GM19351 (cell line): ENCODE measurements at regions not wholly inside any gene's neighbourhood (a gene's known extent, or its start where the extent isn't known, plus 50 kb on each side); places are given as distances from the start of the nearest gene placed in this dataset.

ENCODE experiments used
- ATAC-seq: cut with Tn5 transposase; IDR thresholded peaks from one replicate; pipeline ENCODE4 v1.9.1; 2021; ENCODE audit warnings: mild to moderate bottlenecking, moderate library complexity; ENCODE audit not compliant: unreplicated experiment

- no peak for ATAC-seq
Measured at GRCh38 chr11:45556851-45557707, 108.3 kb downstream of the CHST1 start.

GRCh38 chr11:45554230-45554967 lies 111.0 kb downstream of the CHST1 start:
- ATAC-seq = no peak

GRCh38 chr11:45553383-45553936 lies 112.0 kb downstream of the CHST1 start:
- ATAC-seq = no peak

DNA sequence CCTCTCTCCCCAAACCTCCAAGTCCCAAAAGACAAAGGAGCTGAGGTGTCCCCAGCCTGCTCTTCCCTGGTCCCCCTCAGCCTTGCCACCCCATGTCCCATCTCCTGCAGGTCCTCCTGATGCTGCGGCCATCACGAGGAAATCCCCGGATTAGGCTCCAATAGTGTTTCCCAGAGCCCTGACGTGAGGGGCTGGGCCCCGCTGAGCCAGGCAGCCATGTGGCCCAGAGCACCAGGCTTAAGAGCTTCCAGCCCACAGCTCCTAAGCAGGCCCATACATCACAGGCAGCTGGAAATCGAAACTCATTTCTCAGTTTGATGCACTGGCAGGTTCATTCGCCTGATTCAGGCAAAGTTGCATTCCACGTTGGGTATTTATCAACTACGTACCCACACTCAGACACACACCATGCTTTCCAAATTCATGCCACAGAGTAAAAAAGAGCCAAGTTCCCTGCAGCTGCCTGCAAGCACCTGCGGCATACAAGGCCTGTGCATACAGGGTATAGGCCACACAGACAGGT lies 114.2 kb downstream of the CHST1 start:
- no peak for ATAC-seq

GRCh38 chr11:45549257-45549656 lies 116.2 kb downstream of the CHST1 start:
- no peak for ATAC-seq

- no peak for ATAC-seq
Measured at GRCh38 chr11:45546366-45546765, 119.1 kb downstream of the CHST1 start.

DNA sequence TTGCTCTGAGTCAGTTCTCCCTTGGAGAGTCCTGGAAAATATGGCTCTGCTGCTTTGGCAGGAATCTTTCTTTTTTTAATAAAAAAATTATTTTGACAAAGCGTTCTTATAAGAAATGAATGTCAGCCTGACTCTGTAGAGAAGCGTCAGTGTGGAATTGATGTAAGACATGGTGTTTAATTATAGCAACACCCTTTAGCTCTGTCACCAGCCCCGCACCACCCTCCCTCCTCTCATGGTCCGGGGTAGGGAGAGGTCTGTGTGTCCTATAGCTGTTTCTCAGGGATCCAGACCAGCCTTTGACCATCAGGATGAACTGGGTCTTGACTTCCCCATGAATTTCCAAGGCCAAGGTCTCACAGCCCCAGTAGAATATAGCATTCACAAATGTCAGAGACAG lies 120.6 kb downstream of the CHST1 start:
- no peak for ATAC-seq

DNA sequence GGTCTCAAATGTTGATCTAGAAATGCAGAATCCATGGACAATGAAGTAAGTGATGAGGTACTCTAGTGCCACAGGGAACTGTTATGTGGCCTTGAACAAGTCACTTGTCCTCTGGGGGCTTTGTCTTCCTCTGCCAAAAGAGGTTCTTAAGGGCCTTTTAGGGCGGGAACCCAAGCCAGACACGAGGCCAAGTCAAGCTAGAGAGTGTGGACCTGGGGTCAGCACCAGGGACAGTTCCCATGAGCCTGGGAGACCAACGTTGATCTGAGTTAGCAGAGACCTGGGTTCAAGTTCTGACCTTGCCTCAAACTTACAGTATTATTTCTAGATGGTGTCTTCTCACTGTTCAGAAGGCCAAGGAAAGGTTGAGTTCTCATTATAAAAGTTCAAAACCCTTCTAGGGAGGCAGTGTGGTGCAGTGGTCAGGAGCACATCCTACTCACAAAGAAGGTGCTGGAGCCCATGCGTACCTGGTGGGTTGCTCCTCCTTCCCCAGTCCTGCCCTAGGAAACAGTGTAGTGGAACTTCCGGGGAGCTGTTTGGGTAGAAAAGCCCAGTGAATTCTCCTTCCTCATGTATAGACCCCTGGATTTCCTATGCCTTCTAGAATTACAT lies 121.5 kb downstream of the CHST1 start:
- no peak for ATAC-seq

DNA sequence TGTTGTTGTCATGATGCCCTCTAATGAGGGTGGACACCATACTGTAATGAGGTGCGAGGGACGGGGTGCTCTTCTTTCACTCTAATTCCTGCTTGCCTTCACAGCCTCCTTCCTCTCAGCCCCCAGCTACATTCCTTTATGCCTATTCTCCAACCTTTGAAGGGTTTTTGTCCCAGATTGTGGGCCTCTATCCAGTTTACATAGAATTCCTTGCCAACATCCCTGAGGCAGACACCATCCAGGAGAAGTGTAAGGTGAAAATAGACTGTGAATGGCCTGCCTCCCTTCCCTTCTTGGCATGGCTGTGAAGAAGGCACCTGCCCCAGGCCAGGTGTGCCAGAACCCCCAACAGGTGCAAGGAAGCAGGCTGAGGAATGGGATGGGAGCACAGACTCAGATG lies 122.3 kb downstream of the CHST1 start:
- no peak for ATAC-seq

DNA sequence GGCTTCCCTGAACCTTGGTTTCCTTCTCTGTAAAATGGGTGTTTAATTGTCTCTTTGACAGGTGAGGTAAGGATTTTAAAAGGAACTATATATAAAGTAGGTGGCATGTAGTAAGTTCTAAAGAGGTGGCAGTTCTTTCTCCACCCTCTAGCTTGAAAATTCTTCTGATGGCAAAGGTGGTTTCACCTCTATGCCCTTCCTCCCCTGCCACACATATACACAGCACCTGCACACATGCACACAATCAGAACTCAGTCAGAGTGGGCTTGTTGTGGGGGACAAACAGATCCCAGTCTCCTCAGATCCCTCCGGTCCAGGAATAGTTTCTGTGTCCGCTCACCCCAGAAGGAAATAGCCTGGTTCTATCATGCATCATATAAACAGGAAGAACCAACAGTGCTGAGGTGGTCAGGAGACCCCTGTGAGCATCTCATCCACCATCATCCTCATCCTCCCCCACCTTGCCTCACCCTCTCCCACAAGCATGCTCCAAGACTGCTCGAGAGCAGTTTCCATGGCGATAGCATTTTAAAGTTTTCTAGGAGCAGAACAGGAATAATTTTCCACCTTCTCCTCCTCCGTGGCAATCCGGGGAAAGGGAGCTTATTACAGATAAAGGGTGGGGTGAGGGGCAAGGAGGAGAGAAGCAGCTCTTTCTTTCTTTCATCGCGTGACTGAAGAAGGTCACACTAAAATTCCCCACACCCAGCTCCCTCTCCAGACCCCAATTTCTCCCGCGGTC lies 123.6 kb downstream of the CHST1 start:
- ATAC-seq = no peak

- no peak for ATAC-seq
Measured at GRCh38 chr11:45538939-45539338, 126.5 kb downstream of the CHST1 start.

DNA sequence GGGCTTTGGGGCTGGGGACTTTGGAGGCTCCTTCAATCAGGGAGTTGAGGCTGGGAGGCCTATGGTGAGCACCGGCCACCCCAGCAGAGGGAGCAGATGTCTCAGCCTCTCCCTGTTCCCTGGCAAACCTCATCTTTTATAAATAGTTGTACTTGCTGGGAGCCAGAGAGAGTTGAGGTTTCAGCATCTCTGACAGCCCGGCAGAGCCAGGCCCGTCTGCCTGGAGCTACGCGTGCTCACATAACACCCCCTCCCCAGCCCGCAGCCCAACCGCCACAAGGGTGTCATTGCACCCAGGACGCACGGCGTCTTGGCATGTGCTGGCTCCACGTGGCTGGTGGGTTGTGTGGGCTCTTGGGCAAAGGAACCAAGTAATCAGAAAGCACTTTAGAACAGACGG lies 127.1 kb downstream of the CHST1 start:
- no peak for ATAC-seq

- no peak for ATAC-seq
Measured at GRCh38 chr11:45537614-45538013, 127.8 kb downstream of the CHST1 start.

GRCh38 chr11:45535033-45535432 lies 130.4 kb downstream of the CHST1 start:
- ATAC-seq = no peak

- ATAC-seq = no peak
Measured at GRCh38 chr11:45534132-45534531, 131.3 kb downstream of the CHST1 start.

DNA sequence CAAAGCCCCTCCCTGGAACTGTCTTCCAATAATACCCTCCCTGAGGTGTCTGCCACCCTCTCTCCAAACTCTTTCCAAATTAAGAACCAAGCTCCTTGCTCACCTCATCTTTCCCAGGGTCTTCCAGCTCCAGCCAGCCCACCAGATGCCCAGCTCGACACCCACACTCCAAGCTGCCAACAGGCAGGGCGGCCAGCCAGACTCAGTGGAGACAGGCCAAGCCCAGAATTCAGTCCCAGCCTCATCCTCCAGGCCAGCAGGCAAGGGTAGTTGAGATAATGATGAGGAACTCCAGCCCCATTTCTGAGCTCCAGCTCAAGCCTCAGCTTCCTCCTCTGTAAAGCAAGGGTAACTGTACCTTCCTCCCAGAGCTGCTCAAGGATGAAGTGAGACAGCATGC lies 132.9 kb downstream of the CHST1 start:
- no peak for ATAC-seq

DNA sequence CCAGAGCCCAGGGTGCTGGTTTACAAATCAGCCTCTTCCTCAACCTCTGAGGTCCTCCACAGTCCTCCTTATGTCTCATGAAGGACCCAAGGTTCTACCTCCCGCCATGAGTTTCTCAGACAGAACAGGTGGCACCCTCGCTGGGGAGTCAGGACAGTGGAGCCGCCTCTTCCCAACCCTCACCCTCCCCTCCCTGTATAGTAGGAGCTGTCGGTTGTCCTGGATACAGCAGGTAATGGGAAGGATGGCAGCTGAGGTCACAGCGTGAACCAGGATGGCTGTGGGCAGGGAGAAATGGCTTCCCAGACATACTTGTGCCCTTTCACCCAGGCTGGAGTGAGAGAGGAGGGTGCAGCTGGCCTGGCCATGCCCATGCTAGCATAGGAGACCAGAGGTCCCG lies 134.6 kb downstream of the CHST1 start:
- no peak for ATAC-seq

DNA sequence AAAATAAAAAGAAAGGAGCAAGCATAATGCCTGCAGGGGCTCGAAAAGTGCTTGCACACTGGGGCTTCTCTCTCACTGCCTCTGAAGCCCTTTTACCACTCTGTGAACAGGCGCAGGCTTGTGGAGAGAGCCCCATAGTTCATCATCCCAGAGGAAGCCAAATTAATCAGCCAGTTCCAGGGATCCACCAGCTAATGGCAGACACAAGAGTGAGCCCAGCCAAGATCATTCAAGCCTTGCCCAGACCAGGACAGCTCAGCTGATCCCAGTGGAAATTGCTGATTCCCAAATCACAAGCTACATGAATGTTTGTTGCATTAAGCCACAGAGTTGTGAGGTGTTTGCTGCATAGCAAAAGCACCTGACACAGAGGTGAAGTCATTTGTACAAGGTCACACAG lies 135.3 kb downstream of the CHST1 start:
- no peak for ATAC-seq

DNA sequence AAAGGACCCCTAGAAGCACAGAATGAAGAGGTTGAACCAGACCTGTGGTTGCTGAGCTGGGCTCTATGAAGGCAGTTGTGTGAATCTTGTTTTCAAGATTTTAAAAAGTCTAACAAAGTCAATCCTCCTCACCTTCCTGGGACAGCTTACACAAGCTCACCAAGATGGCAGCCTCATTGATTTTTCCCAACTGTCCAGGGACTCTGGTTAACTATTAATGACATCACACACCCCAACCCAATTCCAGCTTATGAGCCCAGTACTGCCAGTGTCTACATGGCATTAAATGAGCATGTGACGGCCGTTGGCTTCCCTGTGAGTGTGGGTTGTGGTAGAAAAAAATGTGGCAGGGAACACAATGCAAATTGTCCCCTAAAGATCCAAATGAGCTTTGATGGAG lies 137.0 kb downstream of the CHST1 start:
- ATAC-seq = no peak

DNA sequence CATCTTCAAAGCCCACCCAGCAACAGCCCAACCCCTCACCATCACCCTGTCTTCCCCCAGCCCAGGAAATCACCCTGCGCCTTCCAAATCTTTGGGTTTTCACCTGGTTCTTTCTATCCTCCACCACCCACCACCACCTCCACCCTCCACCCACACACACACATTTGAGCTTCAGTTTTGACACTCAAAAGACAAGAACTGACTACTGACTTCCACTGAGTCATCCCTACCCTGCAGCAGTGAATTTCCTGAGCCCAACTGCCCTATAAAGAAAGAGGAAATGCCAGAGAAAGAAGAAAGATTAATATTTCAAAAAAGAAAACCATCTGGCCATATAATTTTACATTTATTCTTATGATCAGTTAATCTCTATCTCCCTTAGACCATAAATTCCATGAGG lies 137.5 kb downstream of the CHST1 start:
- ATAC-seq = no peak

- ATAC-seq = no peak
Measured at GRCh38 chr11:45525393-45525792, 140.0 kb downstream of the CHST1 start.
